Pancreas (tissue), 10 donors: ENCODE measurements at regions not wholly inside any gene's neighbourhood (a gene's known extent, or its start where the extent isn't known, plus 50 kb on each side); places are given as distances from the start of the nearest gene placed in this dataset.
"Not testable (repeated sequence)": the region's sequence is repeated elsewhere in the genome, so short reads cannot be mapped to it uniquely, and the experiment has no call there.

Experiments
- ATAC-seq, 4 donors: fragments of 200-7000 bp; cut with Tn5 transposase; one replicate each; pipeline versions ENCODE4 v1.8.0 to v1.9.1; 2020; ENCODE audit warnings: mild to moderate bottlenecking in 4 of 4, moderate library complexity in 4 of 4
- DNase-seq, 6 donors: peaks; one replicate each; pipeline ENCODE4 v3.0.0-alpha.2; 2020
- FAIRE-seq: peaks from 2 replicates; lab custom pipeline; 2012; peaks lifted over from hg19 to GRCh38; lab: Jason Lieb, UNC
- H3K27ac ChIP-seq, 4 donors: fragments of 200-600 bp; sonication (generic); 1 replicate in 3 of 4; 2 replicates in 1 of 4; pipeline versions ENCODE4 v1.5.0 to v1.8.0; 2020
- H3K27me3 ChIP-seq, 4 donors: fragments of 200-600 bp; one replicate each; pipeline ENCODE4 v1.8.0; 2021
- H3K36me3 ChIP-seq, 3 donors: fragments of 200-600 bp; sonication (generic) in 1 of 3; one replicate each; pipeline versions ENCODE4 v1.5.0 to v1.8.0; 2020 to 2021
- H3K4me1 ChIP-seq, 3 donors: fragments of 200-600 bp; one replicate each; pipeline ENCODE4 v1.8.0; 2021
- H3K4me3 ChIP-seq, 4 donors: fragments of 200-600 bp; sonication (generic) in 2 of 4; one replicate each; pipeline versions ENCODE4 v1.5.0 to v1.8.0; 2020 to 2021
- H3K9me3 ChIP-seq, 4 donors: fragments of 200-600 bp; one replicate each; pipeline ENCODE4 v1.8.0; 2021
- CTCF ChIP-seq, 4 donors: fragments of 200-600 bp; sonication (generic) in 3 of 4; IDR thresholded peaks; one replicate each; pipeline versions ENCODE4 v1.5.0 to v1.8.0; 2021; ENCODE audit warnings: antibody characterized with exemption in 4 of 4
- WGBS, 2 donors: extraction: QIAGEN DNeasy Blood & Tissue Kit; methylation state at CpG; one replicate each; pipeline ENCODE4 v1.1.7; 2013; 5-methylcytosine and 5-hydroxymethylcytosine counted together
- intact Hi-C, 3 donors: fragments of 100-400 bp; cut with DNase I; formaldehyde crosslinking; loops; one replicate each; pipeline versions ENCODE4 v1.11.1 to v1.14.2; 2022
- donor health status: healthy with polysubstance abuse.
- donor health status: DM: no; HTN: no; CAD: no; lungs with moderate emphysema.
- donor health status: DM: no; HTN: no; CAD: no.
- donor health status: control.
- donor health status: control.
- donor health status: Bipolar disorder and iron deficiency.
- donor health status: DM: yes; HTN: yes; CAD: no.
- donor health status: DM: no; HTN: no; CAD: no.
- donor health status: DM: no; HTN: no; CAD: no.
- donor health status: DM: yes; HTN: yes; CAD: no.

DNA sequence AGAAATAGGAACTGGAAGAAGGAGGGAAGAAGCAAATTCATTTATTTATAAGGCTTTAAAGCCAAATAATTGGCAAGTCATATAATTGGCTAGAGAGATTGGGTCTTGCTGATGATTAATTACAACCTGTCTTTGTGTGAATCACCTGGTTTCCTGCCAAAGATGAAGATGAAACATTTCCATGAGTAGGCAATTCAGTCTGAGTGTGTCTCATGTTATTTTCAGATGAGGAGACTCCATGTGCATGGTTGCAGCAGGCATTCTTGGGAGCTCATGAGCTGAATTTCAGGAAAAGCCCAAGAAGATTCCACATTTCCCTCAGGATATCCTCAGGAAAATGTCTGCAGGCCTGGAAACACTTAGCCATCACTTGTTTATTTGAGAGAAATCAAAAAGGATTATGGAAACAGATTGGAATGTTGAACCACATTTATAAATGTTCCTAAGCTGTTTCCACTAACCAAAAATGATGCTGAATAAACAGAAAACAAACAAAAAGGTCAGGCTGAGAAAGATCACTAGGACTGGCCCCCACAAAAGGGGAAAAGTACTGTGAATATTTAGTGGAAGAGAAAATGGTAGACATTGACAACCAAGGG lies 632.7 kb upstream of the AMELY start:
- FAIRE-seq = no peak
- Histone ChIP-seq H3K36me3 (no peaks in the 10 kb centered on the region), H3K9me3 (no peaks in the 10 kb centered on the region), H3K4me3 (no peak overlapping the region), H3K27ac (no peak overlapping the region), H3K4me1 (no peaks in the 10 kb centered on the region), H3K27me3 (no peaks in the 10 kb centered on the region)
- no peak for ATAC-seq
- TF ChIP-seq CTCF (IDR thresholded peaks at IDR 0.05) = no peak
- no peak for DNase-seq
- intact Hi-C loops = no loop called here

DNA sequence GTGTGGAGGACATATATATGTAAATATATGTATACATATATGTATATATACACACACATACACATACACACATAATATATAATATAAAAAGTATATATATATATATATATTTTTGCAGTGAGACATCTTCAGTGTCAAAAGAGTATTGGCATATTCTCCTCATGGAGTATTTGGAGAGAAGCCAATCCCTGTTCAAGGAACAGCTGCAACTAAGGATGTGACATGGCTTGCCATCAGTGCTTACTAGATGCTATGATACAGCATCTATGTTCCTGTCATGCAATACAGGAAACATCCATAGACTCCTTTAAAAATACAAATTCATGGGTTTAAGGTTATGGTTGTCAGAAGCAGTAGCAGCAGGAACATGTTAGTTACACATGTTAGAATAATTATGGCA lies 632.0 kb upstream of the AMELY start:
- Histone ChIP-seq H3K4me3 (no peak overlapping the region), H3K27ac (no peak overlapping the region), H3K4me1 (no peaks in the 10 kb centered on the region), H3K27me3 (no peaks in the 10 kb centered on the region), H3K36me3 (no peaks in the 10 kb centered on the region), H3K9me3 (no peaks in the 10 kb centered on the region)
- TF ChIP-seq CTCF (IDR thresholded peaks at IDR 0.05) = no peak
- FAIRE-seq = no peak
- ATAC-seq = no peak
- no peak for DNase-seq
- intact Hi-C loops = no loop called here

DNA sequence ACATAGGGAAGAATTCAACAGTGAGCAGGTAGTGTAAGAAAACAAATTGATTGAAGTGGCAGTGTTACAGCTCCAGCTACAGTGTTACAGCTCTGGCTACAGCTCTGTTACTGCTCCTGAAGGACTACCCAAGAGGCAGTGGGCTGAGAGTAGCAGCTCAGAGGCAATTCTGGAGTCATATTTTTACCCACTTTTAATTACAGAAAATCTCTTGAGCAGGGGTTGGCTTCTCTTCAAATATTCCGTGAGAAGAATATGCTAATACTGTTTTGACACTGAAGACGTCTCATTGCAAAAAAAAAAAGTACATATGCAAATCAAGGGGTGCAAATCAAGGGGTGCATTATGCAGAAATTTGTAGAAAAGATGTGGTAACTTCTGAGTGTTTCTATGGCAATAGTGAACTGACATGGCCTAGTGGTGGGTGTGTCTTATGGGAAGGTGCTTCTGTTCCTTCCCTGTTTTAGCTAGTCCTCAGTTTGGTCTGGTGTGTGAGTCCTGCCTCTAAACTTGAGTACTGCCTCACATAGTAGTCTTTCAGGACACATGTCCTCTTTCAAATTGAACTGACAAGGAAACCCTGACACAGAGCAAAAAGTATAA lies 630.8 kb upstream of the AMELY start:
- no peak for FAIRE-seq

DNA sequence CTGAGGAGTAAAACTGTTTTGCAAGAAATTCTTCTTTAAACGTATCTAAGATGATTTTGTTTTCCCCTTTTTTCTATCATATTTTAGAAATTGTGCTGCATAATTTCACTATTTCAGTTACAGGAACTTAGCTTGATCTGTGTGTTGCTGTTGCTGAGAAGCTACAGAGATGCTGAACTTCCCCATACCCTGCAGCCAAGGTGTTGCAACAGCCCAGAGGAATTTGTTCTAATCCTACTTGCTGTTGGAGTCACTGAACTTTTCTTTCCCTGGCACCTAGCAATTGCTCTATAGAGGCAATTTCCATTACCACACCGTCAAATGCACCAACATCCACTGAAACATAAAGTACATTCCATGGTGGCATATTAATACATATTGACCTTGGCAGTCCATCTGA lies 617.8 kb upstream of the AMELY start:
- intact Hi-C loops = no loop called here
- Histone ChIP-seq H3K27me3 (no peaks in the 10 kb centered on the region), H3K4me1 (no peaks in the 10 kb centered on the region), H3K36me3 (no peaks in the 10 kb centered on the region), H3K4me3 (no peak overlapping the region), H3K27ac (no peak overlapping the region), H3K9me3 (no peaks in the 10 kb centered on the region)
- ATAC-seq = no peak
- FAIRE-seq = no peak
- no peak for TF ChIP-seq CTCF (IDR thresholded peaks at IDR 0.05)
- DNase-seq = no peak
- 77% methylated on average over 2 of the region's 2 CpGs; no CpG with 5 or more reads in 1 of the 2 donors for WGBS, 2 donors

More for the DNA sequence above, 630.8 kb upstream of the AMELY start:
- Histone ChIP-seq H3K27ac (no peak overlapping the region), H3K9me3 (no peaks in the 10 kb centered on the region), H3K4me3 (no peak overlapping the region), H3K4me1 (no peaks in the 10 kb centered on the region), H3K27me3 (no peaks in the 10 kb centered on the region), H3K36me3 (no peaks in the 10 kb centered on the region)
- ATAC-seq = no peak
- 81% methylated on average over 2 of the region's 2 CpGs; no CpG with 5 or more reads in 1 of the 2 donors for WGBS, 2 donors
- no peak for DNase-seq
- intact Hi-C loops = no loop called here
- no peak for TF ChIP-seq CTCF (IDR thresholded peaks at IDR 0.05)

- H3K36me3 ChIP-seq, intact Hi-C loops, ATAC-seq, FAIRE-seq, H3K27me3 ChIP-seq, H3K9me3 ChIP-seq, H3K4me3 ChIP-seq, H3K27ac ChIP-seq, DNase-seq, H3K4me1 ChIP-seq: not testable (repeated sequence)
- WGBS, 2 donors = 83% methylated on average over 4 of the region's 4 CpGs; no CpG with 5 or more reads in 1 of the 2 donors
Measured at GRCh38 chrY:7527568-7527967, 616.0 kb upstream of the AMELY start.
